ENCODE measurements at regions not wholly inside any gene's neighbourhood (a gene's known extent, or its start where the extent isn't known, plus 50 kb on each side); places are given as distances from the start of the nearest gene placed in this dataset.

- no peak overlapping the region for H3K9ac ChIP-seq (ENCODE audit: extremely low read depth, insufficient read length, low read length)
- H4K91ac ChIP-seq (ENCODE audit: insufficient read length, low read depth, low read length): no peak overlapping the region
- no peak overlapping the region for H3K27ac Mint-ChIP-seq
- no peak overlapping the region for H3K14ac ChIP-seq (ENCODE audit: insufficient read depth, low read length)
- H3K4me3 Mint-ChIP-seq: no peak overlapping the region
- H3K4me2 ChIP-seq (ENCODE audit: insufficient read depth, insufficient read length, low read length): no peak overlapping the region
- H3K27me3 ChIP-seq (ENCODE audit: insufficient read depth, low read length): no peaks in the 10 kb centered on the region
- no peak overlapping the region for H4K8ac ChIP-seq (replicated peaks; ENCODE audit: insufficient read length, low read depth, low read length)
- peaks cover 0 to under 1% of the 10 kb centered on the region in 2 experiments; a peak in 2 of 5 replicates for H3K9me3 Mint-ChIP-seq
- no peak overlapping the region for H2BK120ac ChIP-seq (ENCODE audit: low read depth, low read length, poor library complexity, severe bottlenecking)
- TF ChIP-seq, protein P1, sequence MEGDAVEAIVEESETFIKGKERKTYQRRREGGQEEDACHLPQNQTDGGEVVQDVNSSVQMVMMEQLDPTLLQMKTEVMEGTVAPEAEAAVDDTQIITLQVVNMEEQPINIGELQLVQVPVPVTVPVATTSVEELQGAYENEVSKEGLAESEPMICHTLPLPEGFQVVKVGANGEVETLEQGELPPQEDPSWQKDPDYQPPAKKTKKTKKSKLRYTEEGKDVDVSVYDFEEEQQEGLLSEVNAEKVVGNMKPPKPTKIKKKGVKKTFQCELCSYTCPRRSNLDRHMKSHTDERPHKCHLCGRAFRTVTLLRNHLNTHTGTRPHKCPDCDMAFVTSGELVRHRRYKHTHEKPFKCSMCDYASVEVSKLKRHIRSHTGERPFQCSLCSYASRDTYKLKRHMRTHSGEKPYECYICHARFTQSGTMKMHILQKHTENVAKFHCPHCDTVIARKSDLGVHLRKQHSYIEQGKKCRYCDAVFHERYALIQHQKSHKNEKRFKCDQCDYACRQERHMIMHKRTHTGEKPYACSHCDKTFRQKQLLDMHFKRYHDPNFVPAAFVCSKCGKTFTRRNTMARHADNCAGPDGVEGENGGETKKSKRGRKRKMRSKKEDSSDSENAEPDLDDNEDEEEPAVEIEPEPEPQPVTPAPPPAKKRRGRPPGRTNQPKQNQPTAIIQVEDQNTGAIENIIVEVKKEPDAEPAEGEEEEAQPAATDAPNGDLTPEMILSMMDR (conservative IDR thresholded peaks at IDR 0.05): no peak
- no peaks in the 10 kb centered on the region for H3K9me3 ChIP-seq (ENCODE audit: control insufficient read depth, low read depth, low read length)
- DNase-seq: no peak
- no peaks in the 10 kb centered on the region for H3K4me1 ChIP-seq (ENCODE audit: insufficient read depth, low read length)
- no peak overlapping the region for H2AK5ac ChIP-seq (ENCODE audit: insufficient read length, low read length)
- no peak overlapping the region for H3T11ph ChIP-seq (ENCODE audit: low read length)
- H2BK20ac ChIP-seq (ENCODE audit: low read depth, low read length, poor library complexity, severe bottlenecking): no peak overlapping the region
- H3K23me2 ChIP-seq (ENCODE audit: insufficient read length, low read depth, low read length, poor library complexity, severe bottlenecking): no peaks in the 10 kb centered on the region
- no peak overlapping the region for H3K27ac ChIP-seq (ENCODE audit: insufficient read length, low read depth, low read length)
- no peak overlapping the region for H3K56ac ChIP-seq (ENCODE audit: insufficient read length, low read depth, low read length)
- no peak overlapping the region for H2AFZ ChIP-seq (ENCODE audit: low read length)
- no peaks in the 10 kb centered on the region for H3K79me1 ChIP-seq (ENCODE audit: insufficient read depth, low read depth, low read length, poor library complexity, severe bottlenecking)
- no peak overlapping the region for H2BK15ac ChIP-seq (ENCODE audit: low read depth, low read length)
- WGBS (ENCODE audit: extremely low coverage, insufficient read length, low lambda C conversion rate): no CpG with 5 or more reads among the region's 1 CpG
- peaks cover 2 to 6% of the 10 kb centered on the region in 2 experiments; a peak in 2 of 4 replicates for H3K4me1 Mint-ChIP-seq
- H2BK12ac ChIP-seq (ENCODE audit: insufficient read length, low read depth, low read length): no peak overlapping the region
- H3K79me2 ChIP-seq (ENCODE audit: insufficient read depth, low read length): no peaks in the 10 kb centered on the region
- no peak overlapping the region for H3K4ac ChIP-seq (ENCODE audit: low read depth, low read length)
- H4K20me1 ChIP-seq (ENCODE audit: control insufficient read depth, insufficient read depth, insufficient read length): no peaks in the 10 kb centered on the region
- H3K27me3 Mint-ChIP-seq (ENCODE audit: low read depth): no peaks in the 10 kb centered on the region
- 0 out of 7 replicates have a peak, but pooled peaks cover 0 to 4% (median 0%) of the 10 kb centered on the region in 3 experiments for H3K36me3 Mint-ChIP-seq (ENCODE audit: insufficient read depth in 1 of 3, low read depth in 3 of 3)
- H3K18ac ChIP-seq (ENCODE audit: insufficient read length, low read depth, low read length): no peak overlapping the region
- no peak overlapping the region for H2BK5ac ChIP-seq (ENCODE audit: insufficient read length, low read length)
- H4K5ac ChIP-seq (ENCODE audit: insufficient read length, low read depth, low read length): no peak overlapping the region
- no peak overlapping the region for H3K23ac ChIP-seq (ENCODE audit: insufficient read length, low read depth, low read length)
Observed at GRCh38 chr10:111171183-111171582, 94.4 kb downstream of the ADRA2A start.
